HepG2 (cell line): ENCODE measurements at regions not wholly inside any gene's neighbourhood (a gene's known extent, or its start where the extent isn't known, plus 50 kb on each side); places are given as distances from the start of the nearest gene placed in this dataset.

ENCODE experiments used
- CBX5 ChIP-seq: sonication (generic); formaldehyde crosslinking; IDR thresholded peaks from 2 replicates; pipeline ENCODE4 v1.4.0; 2020; ENCODE audit warnings: missing genetic modification reagents, borderline replicate concordance
- CEBPG ChIP-seq: IDR thresholded peaks from 2 replicates; pipeline ENCODE4 v1.6.1; 2016
- CENPX ChIP-seq: sonication (generic); formaldehyde crosslinking; IDR thresholded peaks from 2 replicates; pipeline ENCODE4 v1.9.0; 2021; ENCODE audit warnings: mild to moderate bottlenecking, missing genetic modification reagents, moderate library complexity
- ETV5 ChIP-seq: IDR thresholded peaks from 2 replicates; pipeline ENCODE4 v1.6.1; 2018; ENCODE audit warnings: missing biosample characterization, missing genetic modification reagents, inconsistent platforms, borderline replicate concordance
- EZH2 ChIP-seq: conservative IDR thresholded peaks from 2 replicates; pipeline ENCODE4 v1.6.1; 2012; ENCODE audit warnings: mild to moderate bottlenecking, low read depth, low read length, moderate library complexity
- FOXC1 ChIP-seq: sonication (generic); formaldehyde crosslinking; IDR thresholded peaks from 2 replicates; pipeline ENCODE4 v1.8.0; 2022; ENCODE audit warnings: mild to moderate bottlenecking, missing genetic modification reagents, borderline replicate concordance
- GZF1 ChIP-seq: sonication (generic); formaldehyde crosslinking; IDR thresholded peaks from 2 replicates; pipeline ENCODE4 v1.5.1; 2020; ENCODE audit warnings: mild to moderate bottlenecking, missing genetic modification reagents
- HOXA5 ChIP-seq: sonication (generic); formaldehyde crosslinking; IDR thresholded peaks from 2 replicates; pipeline ENCODE4 v1.4.0; 2020; ENCODE audit warnings: missing genetic modification reagents
- JARID2 ChIP-seq: sonication (generic); formaldehyde crosslinking; IDR thresholded peaks from 2 replicates; pipeline ENCODE4 v1.8.1; 2023; ENCODE audit warnings: missing genetic modification reagents, inconsistent platforms; ENCODE audit not compliant: insufficient replicate concordance
- KAT7 ChIP-seq: IDR thresholded peaks from 2 replicates; pipeline ENCODE4 v1.6.1; 2018; ENCODE audit warnings: borderline replicate concordance, missing compliant biosample characterization
- PHF21A ChIP-seq: sonication (generic); formaldehyde crosslinking; IDR thresholded peaks from 2 replicates; pipeline ENCODE4 v1.5.0; 2020; ENCODE audit warnings: mild to moderate bottlenecking, missing genetic modification reagents
- PRMT3 ChIP-seq: sonication (generic); formaldehyde crosslinking; IDR thresholded peaks from 2 replicates; pipeline ENCODE4 v1.8.1; 2022; ENCODE audit warnings: low read depth, mild to moderate bottlenecking, moderate library complexity, missing genetic modification reagents, borderline replicate concordance
- SAP130 ChIP-seq: IDR thresholded peaks from 2 replicates; pipeline ENCODE4 v1.6.1; 2016; ENCODE audit warnings: low read depth
- SRSF9 ChIP-seq: fragments of 200-400 bp; formaldehyde crosslinking; IDR thresholded peaks from 2 replicates; pipeline ENCODE4 v1.6.1; 2018; ENCODE audit warnings: borderline replicate concordance, mild to moderate bottlenecking, low read depth, low read length; ENCODE audit not compliant: insufficient read depth, poor library complexity, severe bottlenecking
- TSC22D2 ChIP-seq: sonication (generic); formaldehyde crosslinking; IDR thresholded peaks from 2 replicates; pipeline ENCODE4 v1.5.1; 2020; ENCODE audit warnings: missing genetic modification reagents, mild to moderate bottlenecking, borderline replicate concordance
- ZFYVE20 ChIP-seq: sonication (generic); formaldehyde crosslinking; IDR thresholded peaks from 2 replicates; pipeline ENCODE4 v1.8.0; 2023; ENCODE audit warnings: low read depth, mild to moderate bottlenecking, moderate library complexity, missing genetic modification reagents, borderline replicate concordance
- ZIK1 ChIP-seq: sonication (generic); formaldehyde crosslinking; IDR thresholded peaks from 2 replicates; pipeline ENCODE4 v1.5.0; 2020; ENCODE audit warnings: mild to moderate bottlenecking, low read depth, missing genetic modification reagents, borderline replicate concordance
- ZNF367 ChIP-seq: sonication (generic); formaldehyde crosslinking; IDR thresholded peaks from 2 replicates; pipeline ENCODE4 v1.4.0; 2020; ENCODE audit warnings: missing genetic modification reagents, borderline replicate concordance
- ZNF432 ChIP-seq: sonication (generic); formaldehyde crosslinking; IDR thresholded peaks from 2 replicates; pipeline ENCODE4 v1.5.0; 2020; ENCODE audit warnings: missing genetic modification reagents, mild to moderate bottlenecking, borderline replicate concordance
- ZNF44 ChIP-seq: sonication (generic); formaldehyde crosslinking; IDR thresholded peaks from 2 replicates; pipeline ENCODE4 v1.5.1; 2020; ENCODE audit warnings: mild to moderate bottlenecking, missing genetic modification reagents
- ZNF484 ChIP-seq: sonication (generic); formaldehyde crosslinking; IDR thresholded peaks from 2 replicates; pipeline ENCODE4 v1.5.1; 2020; ENCODE audit warnings: mild to moderate bottlenecking, low read depth, missing genetic modification reagents, borderline replicate concordance
- ZNF788 ChIP-seq: sonication (generic); formaldehyde crosslinking; IDR thresholded peaks from 2 replicates; pipeline ENCODE4 v1.5.0; 2020; ENCODE audit warnings: mild to moderate bottlenecking, missing genetic modification reagents, borderline replicate concordance
- TF ChIP-seq, protein P1 (sequence below): IDR thresholded peaks from 2 replicates; pipeline ENCODE4 v1.6.1; 2016
- TF ChIP-seq, protein P2 (sequence below), 2 experiments: sonication (generic) in 1 of 2; formaldehyde crosslinking in 1 of 2; IDR thresholded peaks; 2 replicates each; pipeline versions ENCODE4 v1.4.0 to v1.6.1; 2016 to 2020; ENCODE audit warnings: borderline replicate concordance in 1 of 2, low read depth in 1 of 2, mild to moderate bottlenecking in 1 of 2, missing genetic modification reagents in 1 of 2
- TF ChIP-seq, protein P3 (sequence below): sonication (generic); formaldehyde crosslinking; IDR thresholded peaks from 2 replicates; pipeline ENCODE4 v1.8.1; 2023; ENCODE audit warnings: mild to moderate bottlenecking, missing genetic modification reagents

DNA sequence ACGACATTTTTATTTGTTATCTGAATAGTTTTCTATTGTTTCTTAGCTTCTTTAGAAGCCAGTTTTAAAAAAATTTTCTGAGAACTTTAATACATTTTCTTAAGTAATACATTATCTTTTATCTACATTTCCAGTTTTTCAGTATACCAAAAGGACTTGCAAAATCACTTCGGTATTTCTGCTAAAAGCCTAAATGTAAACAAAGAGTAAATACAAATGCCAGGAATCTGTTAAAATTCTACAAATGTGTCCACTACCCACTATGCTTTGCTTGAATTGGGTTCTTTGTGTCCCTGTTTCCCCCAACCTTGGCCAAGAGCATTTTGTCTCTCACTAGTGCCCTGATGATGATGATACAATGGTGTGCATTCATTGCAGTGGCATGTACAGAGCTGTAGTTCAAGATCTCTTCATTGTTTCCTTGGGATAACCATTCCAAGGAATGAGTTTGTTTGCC lies 611.2 kb downstream of the NR2F1-AS1 start (continued):
- TF ChIP-seq ZNF44 (CRISPR knock-in tag) (no peak), ZNF367 (CRISPR knock-in tag) (no peak), TSC22D2 (CRISPR knock-in tag) (no peak), SAP130 (CRISPR knock-in tag) (peak; percentile 61; the same call in 1 of the 2 replicates), KAT7 (CRISPR knock-in tag) (no peak), EZH2 (no peak), GZF1 (CRISPR knock-in tag) (no peak), ZIK1 (CRISPR knock-in tag) (no peak), ZFYVE20 (CRISPR knock-in tag) (no peak), ZNF484 (CRISPR knock-in tag) (no peak), ZNF432 (CRISPR knock-in tag) (no peak), JARID2 (CRISPR knock-in tag) (no peak), CENPX (CRISPR knock-in tag) (no peak), SRSF9 (no peak), FOXC1 (no peak), HOXA5 (CRISPR knock-in tag) (no peak), PRMT3 (CRISPR knock-in tag) (no peak), PHF21A (CRISPR knock-in tag) (peak; percentile 45; the same call in 1 of the 2 replicates), CEBPG (CRISPR knock-in tag) (peak; percentile 82; the same call in 1 of the 2 replicates), CBX5 (CRISPR knock-in tag) (peak; percentile 64; the same call in 1 of the 2 replicates), ZNF788 (CRISPR knock-in tag) (no peak), ETV5 (CRISPR knock-in tag) (peak; percentile 53; the same call in 1 of the 2 replicates)
- TF ChIP-seq, protein P1, sequence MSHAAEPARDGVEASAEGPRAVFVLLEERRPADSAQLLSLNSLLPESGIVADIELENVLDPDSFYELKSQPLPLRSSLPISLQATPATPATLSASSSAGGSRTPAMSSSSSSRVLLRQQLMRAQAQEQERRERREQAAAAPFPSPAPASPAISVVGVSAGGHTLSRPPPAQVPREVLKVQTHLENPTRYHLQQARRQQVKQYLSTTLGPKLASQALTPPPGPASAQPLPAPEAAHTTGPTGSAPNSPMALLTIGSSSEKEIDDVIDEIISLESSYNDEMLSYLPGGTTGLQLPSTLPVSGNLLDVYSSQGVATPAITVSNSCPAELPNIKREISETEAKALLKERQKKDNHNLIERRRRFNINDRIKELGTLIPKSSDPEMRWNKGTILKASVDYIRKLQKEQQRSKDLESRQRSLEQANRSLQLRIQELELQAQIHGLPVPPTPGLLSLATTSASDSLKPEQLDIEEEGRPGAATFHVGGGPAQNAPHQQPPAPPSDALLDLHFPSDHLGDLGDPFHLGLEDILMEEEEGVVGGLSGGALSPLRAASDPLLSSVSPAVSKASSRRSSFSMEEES (CRISPR knock-in tag): peak; percentile 36; the same call in 1 of the 2 replicates
- TF ChIP-seq, protein P2, sequence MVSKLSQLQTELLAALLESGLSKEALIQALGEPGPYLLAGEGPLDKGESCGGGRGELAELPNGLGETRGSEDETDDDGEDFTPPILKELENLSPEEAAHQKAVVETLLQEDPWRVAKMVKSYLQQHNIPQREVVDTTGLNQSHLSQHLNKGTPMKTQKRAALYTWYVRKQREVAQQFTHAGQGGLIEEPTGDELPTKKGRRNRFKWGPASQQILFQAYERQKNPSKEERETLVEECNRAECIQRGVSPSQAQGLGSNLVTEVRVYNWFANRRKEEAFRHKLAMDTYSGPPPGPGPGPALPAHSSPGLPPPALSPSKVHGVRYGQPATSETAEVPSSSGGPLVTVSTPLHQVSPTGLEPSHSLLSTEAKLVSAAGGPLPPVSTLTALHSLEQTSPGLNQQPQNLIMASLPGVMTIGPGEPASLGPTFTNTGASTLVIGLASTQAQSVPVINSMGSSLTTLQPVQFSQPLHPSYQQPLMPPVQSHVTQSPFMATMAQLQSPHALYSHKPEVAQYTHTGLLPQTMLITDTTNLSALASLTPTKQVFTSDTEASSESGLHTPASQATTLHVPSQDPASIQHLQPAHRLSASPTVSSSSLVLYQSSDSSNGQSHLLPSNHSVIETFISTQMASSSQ (IDR thresholded peaks at IDR 0.05; ENCODE audit: low read depth): peak; percentile 98
- TF ChIP-seq, protein P2 (CRISPR knock-in tag; IDR thresholded peaks at IDR 0.05; ENCODE audit: borderline replicate concordance): peak; percentile 98
- TF ChIP-seq, protein P3, sequence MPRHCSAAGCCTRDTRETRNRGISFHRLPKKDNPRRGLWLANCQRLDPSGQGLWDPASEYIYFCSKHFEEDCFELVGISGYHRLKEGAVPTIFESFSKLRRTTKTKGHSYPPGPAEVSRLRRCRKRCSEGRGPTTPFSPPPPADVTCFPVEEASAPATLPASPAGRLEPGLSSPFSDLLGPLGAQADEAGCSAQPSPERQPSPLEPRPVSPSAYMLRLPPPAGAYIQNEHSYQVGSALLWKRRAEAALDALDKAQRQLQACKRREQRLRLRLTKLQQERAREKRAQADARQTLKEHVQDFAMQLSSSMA (CRISPR knock-in tag): no peak
